Gastrocnemius medialis (tissue), 4 donors: ENCODE measurements at regions not wholly inside any gene's neighbourhood (a gene's known extent, or its start where the extent isn't known, plus 50 kb on each side); places are given as distances from the start of the nearest gene placed in this dataset.

ENCODE experiments used
- ATAC-seq, 2 donors: fragments of 150-250 bp; one replicate each; pipeline ENCODE4 v1.9.1; 2016
- DNase-seq, 2 donors: peaks; one replicate each; pipeline ENCODE4 v3.0.0-alpha.2; 2019
- H3K27ac ChIP-seq, 4 donors: fragments of 200-600 bp; sonication (generic); 1 replicate in 1 of 4; 2 replicates in 3 of 4; pipeline ENCODE4 v1.5.1; 2016 to 2018; ENCODE audit warnings: mild to moderate bottlenecking in 2 of 4, moderate library complexity in 1 of 4
- H3K27me3 ChIP-seq, 3 donors: fragments of 200-600 bp; sonication (generic) in 2 of 3; 1 replicate in 1 of 3; 2 replicates in 2 of 3; pipeline versions ENCODE4 v1.5.1 to v1.6.0; 2016 to 2019; ENCODE audit warnings: mild to moderate bottlenecking in 1 of 3, moderate library complexity in 1 of 3
- H3K36me3 ChIP-seq, 2 donors: fragments of 200-600 bp; sonication (generic) in 1 of 2; one replicate each; pipeline ENCODE4 v1.5.1; 2017 to 2018
- H3K4me1 ChIP-seq, 2 donors: fragments of 200-600 bp; sonication (generic) in 1 of 2; one replicate each; pipeline ENCODE4 v1.5.1; 2016 to 2017; ENCODE audit warnings: mild to moderate bottlenecking in 2 of 2
- H3K4me3 ChIP-seq, 4 donors: fragments of 200-600 bp; sonication (generic) in 3 of 4; 1 replicate in 1 of 4; 2 replicates in 3 of 4; pipeline ENCODE4 v1.5.1; 2016 to 2019; ENCODE audit warnings: mild to moderate bottlenecking in 2 of 4
- H3K9me3 ChIP-seq, 3 donors: fragments of 200-600 bp; sonication (generic) in 2 of 3; 1 replicate in 1 of 3; 2 replicates in 2 of 3; pipeline ENCODE4 v1.5.1; 2016 to 2019
- CTCF ChIP-seq, 5 experiments: fragments of 450-650 bp in 3 of 5; fragments of 200-600 bp in 2 of 5; sonication (generic) in 2 of 5; IDR thresholded peaks in 4 of 5; conservative IDR thresholded peaks in 1 of 5; 1 replicate in 4 of 5; 2 replicates in 1 of 5; pipeline ENCODE4 v1.5.1; 2016 to 2019; ENCODE audit warnings: antibody characterized with exemption in 5 of 5, mild to moderate bottlenecking in 3 of 5, moderate library complexity in 3 of 5
- POLR2A ChIP-seq, 2 donors: fragments of 450-650 bp; IDR thresholded peaks; one replicate each; pipeline ENCODE4 v1.6.1; 2017; ENCODE audit warnings: antibody characterized with exemption in 2 of 2, mild to moderate bottlenecking in 2 of 2, moderate library complexity in 2 of 2
- in situ Hi-C, 4 donors: fragments of 200-750 bp; cut with MboI; loops; one replicate each; pipeline versions ENCODE4 v1.15.0 to v1.8.0; 2017; ENCODE audit warnings: low sequenced_read_pairs in 4 of 4
- intact Hi-C: fragments of 100-400 bp; cut with DNase I; formaldehyde crosslinking; loops from one replicate; pipeline ENCODE4 v1.15.1; 2023; ENCODE audit warnings: low total_unique reads

GRCh38 chr2:57539761-57540160 lies 506.8 kb upstream of the VRK2 start:
- H3K27ac ChIP-seq: no peak overlapping the region
- in situ Hi-C loops: no loop called here
- no peak for TF ChIP-seq POLR2A (IDR thresholded peaks at IDR 0.05)
- TF ChIP-seq CTCF (IDR thresholded peaks at IDR 0.05 in 4 of 5, conservative IDR thresholded peaks at IDR 0.05 in 1 of 5): no peak
- H3K36me3 ChIP-seq: no peaks in the 10 kb centered on the region
- ATAC-seq: no peak
- no peak overlapping the region for H3K4me3 ChIP-seq
- intact Hi-C loops: no loop called here
- no peaks in the 10 kb centered on the region for H3K9me3 ChIP-seq
- no peaks in the 10 kb centered on the region for H3K27me3 ChIP-seq
- no peak for DNase-seq
- no peaks in the 10 kb centered on the region for H3K4me1 ChIP-seq

- Histone ChIP-seq H3K27ac (no peak overlapping the region), H3K9me3 (no peaks in the 10 kb centered on the region), H3K4me1 (no peaks in the 10 kb centered on the region), H3K36me3 (no peaks in the 10 kb centered on the region), H3K4me3 (no peak overlapping the region), H3K27me3 (no peaks in the 10 kb centered on the region)
- in situ Hi-C loops (no loop called here), intact Hi-C loops (no loop called here)
- DNase-seq (no peak), ATAC-seq (no peak)
- TF ChIP-seq POLR2A (IDR thresholded peaks at IDR 0.05) (no peak), CTCF (IDR thresholded peaks at IDR 0.05 in 4 of 5, conservative IDR thresholded peaks at IDR 0.05 in 1 of 5) (no peak)
Measured at GRCh38 chr2:57542081-57542480, 504.5 kb upstream of the VRK2 start.

GRCh38 chr2:57543211-57543610 lies 503.4 kb upstream of the VRK2 start:
- TF ChIP-seq POLR2A (IDR thresholded peaks at IDR 0.05) (no peak), CTCF (IDR thresholded peaks at IDR 0.05 in 4 of 5, conservative IDR thresholded peaks at IDR 0.05 in 1 of 5) (no peak)
- H3K36me3 ChIP-seq: no peaks in the 10 kb centered on the region
- no peaks in the 10 kb centered on the region for H3K4me1 ChIP-seq
- no peak overlapping the region for H3K4me3 ChIP-seq
- ATAC-seq: no peak
- intact Hi-C loops (no loop called here), in situ Hi-C loops (no loop called here)
- no peak overlapping the region for H3K27ac ChIP-seq
- no peaks in the 10 kb centered on the region for H3K9me3 ChIP-seq
- no peaks in the 10 kb centered on the region for H3K27me3 ChIP-seq
- no peak for DNase-seq

- Histone ChIP-seq H3K4me1 (no peaks in the 10 kb centered on the region), H3K36me3 (no peaks in the 10 kb centered on the region), H3K27me3 (no peaks in the 10 kb centered on the region), H3K4me3 (no peak overlapping the region), H3K27ac (no peak overlapping the region), H3K9me3 (no peaks in the 10 kb centered on the region)
- in situ Hi-C loops (no loop called here), intact Hi-C loops (no loop called here)
- TF ChIP-seq POLR2A (IDR thresholded peaks at IDR 0.05) (no peak), CTCF (IDR thresholded peaks at IDR 0.05 in 4 of 5, conservative IDR thresholded peaks at IDR 0.05 in 1 of 5) (no peak)
- DNase-seq (no peak), ATAC-seq (no peak)
Measured at GRCh38 chr2:57544624-57545023, 502.0 kb upstream of the VRK2 start.

GRCh38 chr2:57546478-57546877 lies 500.1 kb upstream of the VRK2 start:
- ATAC-seq: no peak
- Histone ChIP-seq H3K9me3 (peaks cover 0 to 6% (median 0%) of the 10 kb centered on the region in 3 donors), H3K27ac (no peak overlapping the region), H3K4me1 (no peaks in the 10 kb centered on the region), H3K36me3 (no peaks in the 10 kb centered on the region), H3K4me3 (no peak overlapping the region), H3K27me3 (no peaks in the 10 kb centered on the region)
- intact Hi-C loops (no loop called here), in situ Hi-C loops (no loop called here)
- no peak for DNase-seq
- TF ChIP-seq POLR2A (IDR thresholded peaks at IDR 0.05) (no peak), CTCF (IDR thresholded peaks at IDR 0.05 in 4 of 5, conservative IDR thresholded peaks at IDR 0.05 in 1 of 5) (no peak)
